Mesothelial cell of epicardium (in vitro differentiated cells): ENCODE measurements at regions not wholly inside any gene's neighbourhood (a gene's known extent, or its start where the extent isn't known, plus 50 kb on each side); places are given as distances from the start of the nearest gene placed in this dataset.

Source experiments
- DNase-seq, 2 experiments: peaks; one replicate each; pipeline ENCODE4 v3.0.0; 2021; ENCODE audit warnings: low spot score in 2 of 2; ENCODE audit not compliant: unreplicated experiment in 2 of 2
- H3K27ac Mint-ChIP-seq: 2 replicates; pipeline ENCODE4 v1.8.0; 2021; ENCODE audit warnings: mixed read lengths
- H3K27me3 Mint-ChIP-seq: 2 replicates; pipeline ENCODE4 v1.8.0; 2021; ENCODE audit warnings: low read depth, mixed read lengths
- H3K36me3 Mint-ChIP-seq: 2 replicates; pipeline ENCODE4 v1.8.0; 2021; ENCODE audit warnings: mixed read lengths
- H3K4me1 Mint-ChIP-seq: 2 replicates; pipeline ENCODE4 v1.8.0; 2021; ENCODE audit warnings: mixed read lengths
- H3K4me3 Mint-ChIP-seq: 2 replicates; pipeline ENCODE4 v1.8.0; 2021; ENCODE audit warnings: mild to moderate bottlenecking, moderate library complexity, mixed read lengths
- H3K9me3 Mint-ChIP-seq: 2 replicates; pipeline ENCODE4 v1.8.0; 2021; ENCODE audit warnings: mixed read lengths
- CTCF ChIP-seq: fragments of 200-600 bp; sonication (generic); IDR thresholded peaks from one replicate; pipeline ENCODE4 v1.5.0; 2021; ENCODE audit warnings: antibody characterized with exemption; ENCODE audit not compliant: unreplicated experiment

GRCh38 chr10:9069136-9069535 is 1014.6 kb downstream of the GATA3 start:
- Mint-ChIP-seq H3K4me1 (peaks cover 1% of the 10 kb centered on the region), H3K36me3 (no peaks in the 10 kb centered on the region), H3K4me3 (no peak overlapping the region), H3K27ac (no peak overlapping the region), H3K27me3 (no peaks in the 10 kb centered on the region), H3K9me3 (no peaks in the 10 kb centered on the region)
- DNase-seq: no peak
- TF ChIP-seq CTCF: no peak

- H3K27me3 Mint-ChIP-seq: no peaks in the 10 kb centered on the region
- peaks cover 4% of the 10 kb centered on the region for H3K9me3 Mint-ChIP-seq
- no peak overlapping the region for H3K27ac Mint-ChIP-seq
- no peaks in the 10 kb centered on the region for H3K36me3 Mint-ChIP-seq
- no peak for TF ChIP-seq CTCF
- no peak for DNase-seq
- no peak overlapping the region for H3K4me3 Mint-ChIP-seq
- H3K4me1 Mint-ChIP-seq: no peaks in the 10 kb centered on the region
These were observed 1020.9 kb downstream of the GATA3 start for GRCh38 chr10:9075420-9075819.

- no peak for TF ChIP-seq CTCF
- H3K9me3 Mint-ChIP-seq: peaks cover 4% of the 10 kb centered on the region
- H3K36me3 Mint-ChIP-seq: no peaks in the 10 kb centered on the region
- no peak overlapping the region for H3K27ac Mint-ChIP-seq
- H3K4me1 Mint-ChIP-seq: no peaks in the 10 kb centered on the region
- no peaks in the 10 kb centered on the region for H3K27me3 Mint-ChIP-seq
- H3K4me3 Mint-ChIP-seq: no peak overlapping the region
- no peak for DNase-seq
These were observed 1021.6 kb downstream of the GATA3 start for GRCh38 chr10:9076066-9076465.

GRCh38 chr10:9081253-9081652 is 1026.8 kb downstream of the GATA3 start:
- TF ChIP-seq CTCF: no peak
- Mint-ChIP-seq H3K4me3 (no peak overlapping the region), H3K27me3 (no peaks in the 10 kb centered on the region), H3K27ac (no peak overlapping the region), H3K4me1 (no peaks in the 10 kb centered on the region), H3K9me3 (peaks cover 24% of the 10 kb centered on the region), H3K36me3 (no peaks in the 10 kb centered on the region)
- DNase-seq: no peak

- H3K9me3 Mint-ChIP-seq: peaks cover 24% of the 10 kb centered on the region
- H3K4me1 Mint-ChIP-seq: no peaks in the 10 kb centered on the region
- TF ChIP-seq CTCF: no peak
- H3K27ac Mint-ChIP-seq: no peak overlapping the region
- DNase-seq: no peak
- H3K4me3 Mint-ChIP-seq: no peak overlapping the region
- H3K36me3 Mint-ChIP-seq: no peaks in the 10 kb centered on the region
- no peaks in the 10 kb centered on the region for H3K27me3 Mint-ChIP-seq
These were observed 1027.5 kb downstream of the GATA3 start for GRCh38 chr10:9081961-9082360.

GRCh38 chr10:9091530-9092093 is 1037.1 kb downstream of the GATA3 start:
- TF ChIP-seq CTCF: no peak
- peaks cover 3% of the 10 kb centered on the region for H3K9me3 Mint-ChIP-seq
- DNase-seq: no peak
- H3K27me3 Mint-ChIP-seq: no peaks in the 10 kb centered on the region
- H3K4me1 Mint-ChIP-seq: no peaks in the 10 kb centered on the region
- H3K27ac Mint-ChIP-seq: no peak overlapping the region
- H3K4me3 Mint-ChIP-seq: no peak overlapping the region
- no peaks in the 10 kb centered on the region for H3K36me3 Mint-ChIP-seq
